ENCODE measurements at regions not wholly inside any gene's neighbourhood (a gene's known extent, or its start where the extent isn't known, plus 50 kb on each side); places are given as distances from the start of the nearest gene placed in this dataset.

DNA sequence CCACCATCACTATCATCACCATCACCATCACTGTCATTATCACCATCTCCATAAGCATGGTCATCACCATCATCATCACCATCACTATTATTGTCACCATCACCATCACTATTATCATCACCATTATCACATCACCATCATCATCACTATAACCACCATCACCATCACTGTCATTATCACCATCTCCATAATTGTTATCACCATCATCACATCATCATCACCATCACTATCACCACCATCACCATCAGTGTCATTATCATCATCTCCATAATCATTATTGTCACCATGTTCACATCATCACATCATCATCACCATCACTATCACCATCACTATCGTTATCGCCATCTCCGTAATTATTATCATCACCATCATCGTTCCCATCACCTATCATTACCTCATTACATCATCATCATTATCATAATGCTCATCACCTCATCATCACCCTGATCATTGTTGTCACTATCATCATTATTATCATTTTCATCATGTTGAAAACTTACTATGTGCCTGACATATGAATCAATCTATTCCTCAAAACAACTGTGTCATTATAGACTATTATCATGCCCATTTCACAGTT, 280.3 kb upstream of the HS6ST1 start:
- WGBS = 91% methylated on average over 4 of the region's 4 CpGs
- Histone ChIP-seq H3K36me3 (ENCODE audit: control insufficient read depth in 4 of 4, insufficient read depth in 3 of 4, low read depth in 1 of 4, low read length in 3 of 4) (no peaks in the 10 kb centered on the region), H3K27ac (ENCODE audit: low read depth in 1 of 2, low read length in 2 of 2) (no peak overlapping the region), H3K4me3 (ENCODE audit: low read depth in 1 of 3, low read length in 3 of 3) (no peak overlapping the region), H3K9ac (ENCODE audit: low read depth in 1 of 2, low read length in 2 of 2) (no peak overlapping the region), H3K4me1 (ENCODE audit: control insufficient read depth in 4 of 4, insufficient read depth in 4 of 4, low read length in 3 of 4) (peaks cover 4 to 20% (median 13%) of the 10 kb centered on the region in 4 donors), H3K27me3 (ENCODE audit: control insufficient read depth in 4 of 4, insufficient read depth in 4 of 4, low read length in 3 of 4) (no peaks in the 10 kb centered on the region), H3K9me3 (ENCODE audit: control insufficient read depth in 4 of 4, low read length in 3 of 4) (no peaks in the 10 kb centered on the region)
- TF ChIP-seq, protein P1, sequence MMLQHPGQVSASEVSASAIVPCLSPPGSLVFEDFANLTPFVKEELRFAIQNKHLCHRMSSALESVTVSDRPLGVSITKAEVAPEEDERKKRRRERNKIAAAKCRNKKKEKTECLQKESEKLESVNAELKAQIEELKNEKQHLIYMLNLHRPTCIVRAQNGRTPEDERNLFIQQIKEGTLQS (IDR thresholded peaks at IDR 0.05) = no peak
- TF ChIP-seq NR2F2 (IDR thresholded peaks at IDR 0.05) (no peak), FOXA2 (IDR thresholded peaks at IDR 0.05) (no peak), JUND (IDR thresholded peaks at IDR 0.05) (no peak), EGR1 (IDR thresholded peaks at IDR 0.05; ENCODE audit: low read depth in 2 of 2) (no peak), FOXA1 (IDR thresholded peaks at IDR 0.05) (no peak), RXRA (IDR thresholded peaks at IDR 0.05) (no peak), GABPA (IDR thresholded peaks at IDR 0.05 in 1 of 2, conservative IDR thresholded peaks at IDR 0.05 in 1 of 2) (no peak), YY1 (IDR thresholded peaks at IDR 0.05) (no peak), TAF1 (conservative IDR thresholded peaks at IDR 0.05) (no peak), HNF4G (IDR thresholded peaks at IDR 0.05) (no peak), SP1 (IDR thresholded peaks at IDR 0.05) (no peak)
- TF ChIP-seq, protein P2, sequence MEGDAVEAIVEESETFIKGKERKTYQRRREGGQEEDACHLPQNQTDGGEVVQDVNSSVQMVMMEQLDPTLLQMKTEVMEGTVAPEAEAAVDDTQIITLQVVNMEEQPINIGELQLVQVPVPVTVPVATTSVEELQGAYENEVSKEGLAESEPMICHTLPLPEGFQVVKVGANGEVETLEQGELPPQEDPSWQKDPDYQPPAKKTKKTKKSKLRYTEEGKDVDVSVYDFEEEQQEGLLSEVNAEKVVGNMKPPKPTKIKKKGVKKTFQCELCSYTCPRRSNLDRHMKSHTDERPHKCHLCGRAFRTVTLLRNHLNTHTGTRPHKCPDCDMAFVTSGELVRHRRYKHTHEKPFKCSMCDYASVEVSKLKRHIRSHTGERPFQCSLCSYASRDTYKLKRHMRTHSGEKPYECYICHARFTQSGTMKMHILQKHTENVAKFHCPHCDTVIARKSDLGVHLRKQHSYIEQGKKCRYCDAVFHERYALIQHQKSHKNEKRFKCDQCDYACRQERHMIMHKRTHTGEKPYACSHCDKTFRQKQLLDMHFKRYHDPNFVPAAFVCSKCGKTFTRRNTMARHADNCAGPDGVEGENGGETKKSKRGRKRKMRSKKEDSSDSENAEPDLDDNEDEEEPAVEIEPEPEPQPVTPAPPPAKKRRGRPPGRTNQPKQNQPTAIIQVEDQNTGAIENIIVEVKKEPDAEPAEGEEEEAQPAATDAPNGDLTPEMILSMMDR (IDR thresholded peaks at IDR 0.05; ENCODE audit: low read depth, low read length, missing input control) = no peak
- TF ChIP-seq, protein P3, sequence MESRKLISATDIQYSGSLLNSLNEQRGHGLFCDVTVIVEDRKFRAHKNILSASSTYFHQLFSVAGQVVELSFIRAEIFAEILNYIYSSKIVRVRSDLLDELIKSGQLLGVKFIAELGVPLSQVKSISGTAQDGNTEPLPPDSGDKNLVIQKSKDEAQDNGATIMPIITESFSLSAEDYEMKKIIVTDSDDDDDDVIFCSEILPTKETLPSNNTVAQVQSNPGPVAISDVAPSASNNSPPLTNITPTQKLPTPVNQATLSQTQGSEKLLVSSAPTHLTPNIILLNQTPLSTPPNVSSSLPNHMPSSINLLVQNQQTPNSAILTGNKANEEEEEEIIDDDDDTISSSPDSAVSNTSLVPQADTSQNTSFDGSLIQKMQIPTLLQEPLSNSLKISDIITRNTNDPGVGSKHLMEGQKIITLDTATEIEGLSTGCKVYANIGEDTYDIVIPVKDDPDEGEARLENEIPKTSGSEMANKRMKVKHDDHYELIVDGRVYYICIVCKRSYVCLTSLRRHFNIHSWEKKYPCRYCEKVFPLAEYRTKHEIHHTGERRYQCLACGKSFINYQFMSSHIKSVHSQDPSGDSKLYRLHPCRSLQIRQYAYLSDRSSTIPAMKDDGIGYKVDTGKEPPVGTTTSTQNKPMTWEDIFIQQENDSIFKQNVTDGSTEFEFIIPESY (IDR thresholded peaks at IDR 0.05) = no peak
- TF ChIP-seq, protein P4, sequence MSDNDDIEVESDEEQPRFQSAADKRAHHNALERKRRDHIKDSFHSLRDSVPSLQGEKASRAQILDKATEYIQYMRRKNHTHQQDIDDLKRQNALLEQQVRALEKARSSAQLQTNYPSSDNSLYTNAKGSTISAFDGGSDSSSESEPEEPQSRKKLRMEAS (IDR thresholded peaks at IDR 0.05) = no peak
- no peak for DNase-seq (ENCODE audit: low spot score)

DNA sequence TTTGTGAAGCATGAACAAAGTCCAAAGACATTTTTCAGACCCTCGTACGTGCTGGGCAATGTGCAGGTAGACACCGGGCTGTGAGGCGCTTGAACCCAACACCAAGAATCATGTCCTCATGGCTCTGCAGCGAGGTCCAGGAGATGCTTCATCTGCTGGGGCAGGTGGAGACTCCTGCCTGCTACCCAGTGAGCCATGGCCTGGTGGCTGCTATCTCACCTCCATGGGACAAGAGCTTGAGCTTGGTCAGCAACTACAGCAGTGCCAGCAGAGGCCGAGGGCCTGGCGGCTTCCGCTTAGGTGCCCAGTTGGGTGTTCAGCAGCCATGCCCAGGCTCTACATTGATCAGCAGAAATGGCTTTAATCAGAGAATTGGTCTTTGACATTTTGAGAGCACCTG, 281.0 kb upstream of the HS6ST1 start:
- no peaks in the 10 kb centered on the region for H3K36me3 ChIP-seq (ENCODE audit: control insufficient read depth in 4 of 4, insufficient read depth in 3 of 4, low read depth in 1 of 4, low read length in 3 of 4)
- DNase-seq (ENCODE audit: low spot score) = no peak
- WGBS = 97% methylated on average over 8 of the region's 8 CpGs

More for the DNA sequence above, 281.0 kb upstream of the HS6ST1 start:
- Histone ChIP-seq H3K27me3 (ENCODE audit: control insufficient read depth in 4 of 4, insufficient read depth in 4 of 4, low read length in 3 of 4) (no peaks in the 10 kb centered on the region), H3K9me3 (ENCODE audit: control insufficient read depth in 4 of 4, low read length in 3 of 4) (no peaks in the 10 kb centered on the region), H3K4me1 (ENCODE audit: control insufficient read depth in 4 of 4, insufficient read depth in 4 of 4, low read length in 3 of 4) (peaks cover 4 to 13% (median 9%) of the 10 kb centered on the region in 4 donors), H3K9ac (ENCODE audit: low read depth in 1 of 2, low read length in 2 of 2) (no peak overlapping the region), H3K27ac (ENCODE audit: low read depth in 1 of 2, low read length in 2 of 2) (no peak overlapping the region), H3K4me3 (ENCODE audit: low read depth in 1 of 3, low read length in 3 of 3) (no peak overlapping the region)
- TF ChIP-seq JUND (IDR thresholded peaks at IDR 0.05) = no peak
- TF ChIP-seq RAD21 (IDR thresholded peaks at IDR 0.05) = no peak
- TF ChIP-seq GABPA (IDR thresholded peaks at IDR 0.05 in 1 of 2, conservative IDR thresholded peaks at IDR 0.05 in 1 of 2) = no peak
- TF ChIP-seq, protein P2 (IDR thresholded peaks at IDR 0.05; ENCODE audit: low read depth, low read length, missing input control) = no peak
- no peak for TF ChIP-seq TAF1 (conservative IDR thresholded peaks at IDR 0.05)
- no peak for TF ChIP-seq HNF4G (IDR thresholded peaks at IDR 0.05)
- TF ChIP-seq, protein P1 (IDR thresholded peaks at IDR 0.05) = no peak
- TF ChIP-seq, protein P3 (IDR thresholded peaks at IDR 0.05) = no peak
- TF ChIP-seq, protein P5, sequence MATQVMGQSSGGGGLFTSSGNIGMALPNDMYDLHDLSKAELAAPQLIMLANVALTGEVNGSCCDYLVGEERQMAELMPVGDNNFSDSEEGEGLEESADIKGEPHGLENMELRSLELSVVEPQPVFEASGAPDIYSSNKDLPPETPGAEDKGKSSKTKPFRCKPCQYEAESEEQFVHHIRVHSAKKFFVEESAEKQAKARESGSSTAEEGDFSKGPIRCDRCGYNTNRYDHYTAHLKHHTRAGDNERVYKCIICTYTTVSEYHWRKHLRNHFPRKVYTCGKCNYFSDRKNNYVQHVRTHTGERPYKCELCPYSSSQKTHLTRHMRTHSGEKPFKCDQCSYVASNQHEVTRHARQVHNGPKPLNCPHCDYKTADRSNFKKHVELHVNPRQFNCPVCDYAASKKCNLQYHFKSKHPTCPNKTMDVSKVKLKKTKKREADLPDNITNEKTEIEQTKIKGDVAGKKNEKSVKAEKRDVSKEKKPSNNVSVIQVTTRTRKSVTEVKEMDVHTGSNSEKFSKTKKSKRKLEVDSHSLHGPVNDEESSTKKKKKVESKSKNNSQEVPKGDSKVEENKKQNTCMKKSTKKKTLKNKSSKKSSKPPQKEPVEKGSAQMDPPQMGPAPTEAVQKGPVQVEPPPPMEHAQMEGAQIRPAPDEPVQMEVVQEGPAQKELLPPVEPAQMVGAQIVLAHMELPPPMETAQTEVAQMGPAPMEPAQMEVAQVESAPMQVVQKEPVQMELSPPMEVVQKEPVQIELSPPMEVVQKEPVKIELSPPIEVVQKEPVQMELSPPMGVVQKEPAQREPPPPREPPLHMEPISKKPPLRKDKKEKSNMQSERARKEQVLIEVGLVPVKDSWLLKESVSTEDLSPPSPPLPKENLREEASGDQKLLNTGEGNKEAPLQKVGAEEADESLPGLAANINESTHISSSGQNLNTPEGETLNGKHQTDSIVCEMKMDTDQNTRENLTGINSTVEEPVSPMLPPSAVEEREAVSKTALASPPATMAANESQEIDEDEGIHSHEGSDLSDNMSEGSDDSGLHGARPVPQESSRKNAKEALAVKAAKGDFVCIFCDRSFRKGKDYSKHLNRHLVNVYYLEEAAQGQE (IDR thresholded peaks at IDR 0.05) = no peak
- TF ChIP-seq SP1 (IDR thresholded peaks at IDR 0.05) = no peak
- TF ChIP-seq FOXA2 (IDR thresholded peaks at IDR 0.05) = no peak
- TF ChIP-seq EGR1 (IDR thresholded peaks at IDR 0.05; ENCODE audit: low read depth in 2 of 2) = no peak
- no peak for TF ChIP-seq FOXA1 (IDR thresholded peaks at IDR 0.05)
- no peak for TF ChIP-seq NR2F2 (IDR thresholded peaks at IDR 0.05)
- TF ChIP-seq, protein P4 (IDR thresholded peaks at IDR 0.05) = no peak
- TF ChIP-seq RXRA (IDR thresholded peaks at IDR 0.05) = no peak

Data from liver (tissue), 8 donors.